22Rv1 (cell line): ENCODE measurements at regions not wholly inside any gene's neighbourhood (a gene's known extent, or its start where the extent isn't known, plus 50 kb on each side); places are given as distances from the start of the nearest gene placed in this dataset.
A peak's percentile ranks its signal among the peaks of the same experiment; 100 is the strongest.

Source experiments
- ZFX ChIP-seq: fragments of 450-650 bp; IDR thresholded peaks from 2 replicates; pipeline ENCODE4 v1.6.1; 2017; ENCODE audit warnings: antibody characterized with exemption, borderline replicate concordance
- TF ChIP-seq, protein P1 (sequence below): fragments of 450-650 bp; IDR thresholded peaks from 2 replicates; pipeline ENCODE4 v1.5.1; 2017; ENCODE audit warnings: mild to moderate bottlenecking

DNA sequence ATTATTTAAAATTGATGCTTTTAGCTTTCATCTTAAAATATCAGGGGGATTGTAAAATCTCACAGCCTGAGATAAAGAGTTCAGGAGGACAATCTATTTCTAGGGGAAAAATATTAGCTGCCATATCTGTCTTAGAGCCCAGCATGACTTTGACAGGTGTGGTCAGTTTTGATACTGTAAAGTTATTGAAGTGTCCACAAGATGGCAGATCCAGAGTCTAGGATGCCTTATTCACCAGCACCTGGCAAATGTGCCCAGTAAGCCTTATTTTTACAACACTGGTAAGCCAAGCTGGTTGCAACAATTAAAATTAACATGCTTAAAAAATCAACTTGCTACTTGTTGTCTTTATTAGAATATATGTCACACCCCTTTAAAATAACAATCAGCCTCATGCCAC is 579.3 kb downstream of the SH2D4B start:
- TF ChIP-seq, protein P1, sequence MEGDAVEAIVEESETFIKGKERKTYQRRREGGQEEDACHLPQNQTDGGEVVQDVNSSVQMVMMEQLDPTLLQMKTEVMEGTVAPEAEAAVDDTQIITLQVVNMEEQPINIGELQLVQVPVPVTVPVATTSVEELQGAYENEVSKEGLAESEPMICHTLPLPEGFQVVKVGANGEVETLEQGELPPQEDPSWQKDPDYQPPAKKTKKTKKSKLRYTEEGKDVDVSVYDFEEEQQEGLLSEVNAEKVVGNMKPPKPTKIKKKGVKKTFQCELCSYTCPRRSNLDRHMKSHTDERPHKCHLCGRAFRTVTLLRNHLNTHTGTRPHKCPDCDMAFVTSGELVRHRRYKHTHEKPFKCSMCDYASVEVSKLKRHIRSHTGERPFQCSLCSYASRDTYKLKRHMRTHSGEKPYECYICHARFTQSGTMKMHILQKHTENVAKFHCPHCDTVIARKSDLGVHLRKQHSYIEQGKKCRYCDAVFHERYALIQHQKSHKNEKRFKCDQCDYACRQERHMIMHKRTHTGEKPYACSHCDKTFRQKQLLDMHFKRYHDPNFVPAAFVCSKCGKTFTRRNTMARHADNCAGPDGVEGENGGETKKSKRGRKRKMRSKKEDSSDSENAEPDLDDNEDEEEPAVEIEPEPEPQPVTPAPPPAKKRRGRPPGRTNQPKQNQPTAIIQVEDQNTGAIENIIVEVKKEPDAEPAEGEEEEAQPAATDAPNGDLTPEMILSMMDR, result peak; percentile 50
- no peak for TF ChIP-seq ZFX
